ENCODE measurements at regions not wholly inside any gene's neighbourhood (a gene's known extent, or its start where the extent isn't known, plus 50 kb on each side); places are given as distances from the start of the nearest gene placed in this dataset.

DNA sequence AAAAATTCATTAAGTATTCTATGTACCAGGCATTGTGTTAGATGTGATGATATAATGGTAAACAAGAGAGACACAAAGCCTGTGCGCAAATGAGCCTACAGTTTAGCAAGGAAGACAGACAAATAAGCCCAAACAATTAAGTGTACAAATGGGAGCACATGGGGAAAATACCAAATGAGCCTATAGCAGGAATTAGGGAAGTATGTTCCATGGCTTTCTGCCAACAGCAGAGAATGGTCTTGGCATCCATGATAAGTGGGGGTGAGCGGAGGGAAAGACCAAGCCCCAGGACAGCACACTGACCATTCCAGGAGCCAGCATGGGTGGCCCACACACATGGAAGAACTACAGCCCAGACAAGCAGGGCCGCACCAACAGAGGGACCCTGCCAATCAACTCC is 369.7 kb downstream of the DEPDC1B start:
- TF ChIP-seq, protein P1, sequence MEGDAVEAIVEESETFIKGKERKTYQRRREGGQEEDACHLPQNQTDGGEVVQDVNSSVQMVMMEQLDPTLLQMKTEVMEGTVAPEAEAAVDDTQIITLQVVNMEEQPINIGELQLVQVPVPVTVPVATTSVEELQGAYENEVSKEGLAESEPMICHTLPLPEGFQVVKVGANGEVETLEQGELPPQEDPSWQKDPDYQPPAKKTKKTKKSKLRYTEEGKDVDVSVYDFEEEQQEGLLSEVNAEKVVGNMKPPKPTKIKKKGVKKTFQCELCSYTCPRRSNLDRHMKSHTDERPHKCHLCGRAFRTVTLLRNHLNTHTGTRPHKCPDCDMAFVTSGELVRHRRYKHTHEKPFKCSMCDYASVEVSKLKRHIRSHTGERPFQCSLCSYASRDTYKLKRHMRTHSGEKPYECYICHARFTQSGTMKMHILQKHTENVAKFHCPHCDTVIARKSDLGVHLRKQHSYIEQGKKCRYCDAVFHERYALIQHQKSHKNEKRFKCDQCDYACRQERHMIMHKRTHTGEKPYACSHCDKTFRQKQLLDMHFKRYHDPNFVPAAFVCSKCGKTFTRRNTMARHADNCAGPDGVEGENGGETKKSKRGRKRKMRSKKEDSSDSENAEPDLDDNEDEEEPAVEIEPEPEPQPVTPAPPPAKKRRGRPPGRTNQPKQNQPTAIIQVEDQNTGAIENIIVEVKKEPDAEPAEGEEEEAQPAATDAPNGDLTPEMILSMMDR (IDR thresholded peaks at IDR 0.05): no peak
- no peak for TF ChIP-seq ZFX (IDR thresholded peaks at IDR 0.05; ENCODE audit: borderline replicate concordance)
